MCF 10A (cell line): ENCODE measurements at regions not wholly inside any gene's neighbourhood (a gene's known extent, or its start where the extent isn't known, plus 50 kb on each side); places are given as distances from the start of the nearest gene placed in this dataset.

Source experiments
- BruUV-seq: library from RNA; stranded (reverse); fragments of 400-500 nt; replicated peaks from 2 replicates; lab custom pipeline; 2021; lab: Mats Ljungman, UMichigan
- CTCF ChIA-PET: fragments of 300-600 bp; sonication (Branson Sonifier 250); formaldehyde crosslinking; extraction: SDS; loops from one replicate; lab custom pipeline; 2021; ENCODE audit warnings: antibody characterized with exemption, inconsistent platforms; lab: Yijun Ruan, JAX
- POLR2A ChIA-PET: fragments of 300-600, 350-650 bp; sonication (Branson Sonifier 250); formaldehyde crosslinking; extraction: SDS; loops from one replicate; lab custom pipeline; 2020; ENCODE audit warnings: antibody characterized with exemption, inconsistent platforms; lab: Yijun Ruan, JAX
- DNase-seq: peaks from one replicate; pipeline ENCODE4 v3.0.0-alpha.2; 2018; ENCODE audit not compliant: unreplicated experiment
- H3K27ac Mint-ChIP-seq: one replicate; pipeline ENCODE4 v1.8.0; 2022; ENCODE audit warnings: mild to moderate bottlenecking, low read depth, mixed read lengths; ENCODE audit not compliant: unreplicated experiment
- H3K27me3 Mint-ChIP-seq: one replicate; pipeline ENCODE4 v1.8.0; 2022; ENCODE audit warnings: mixed read lengths; ENCODE audit not compliant: insufficient read depth, unreplicated experiment
- H3K36me3 Mint-ChIP-seq: one replicate; pipeline ENCODE4 v1.8.0; 2022; ENCODE audit warnings: mild to moderate bottlenecking, moderate library complexity, mixed read lengths; ENCODE audit not compliant: insufficient read depth, unreplicated experiment
- H3K4me1 Mint-ChIP-seq: one replicate; pipeline ENCODE4 v1.8.0; 2022; ENCODE audit warnings: mixed read lengths; ENCODE audit not compliant: insufficient read depth, unreplicated experiment
- H3K4me3 Mint-ChIP-seq: one replicate; pipeline ENCODE4 v1.8.0; 2022; ENCODE audit warnings: mild to moderate bottlenecking, moderate library complexity, mixed read lengths; ENCODE audit not compliant: unreplicated experiment
- H3K9me3 Mint-ChIP-seq: one replicate; pipeline ENCODE4 v1.8.0; 2022; ENCODE audit warnings: mixed read lengths; ENCODE audit not compliant: unreplicated experiment
- intact Hi-C: fragments of 100-400 bp; cut with micrococcal nuclease; formaldehyde crosslinking; loops from 2 replicates; pipeline ENCODE4 v1.14.1; 2022
- TF ChIP-seq, protein P1 (sequence below): fragments of 200-600 bp; IDR thresholded peaks from one replicate; pipeline ENCODE4 v1.8.0; 2022; ENCODE audit warnings: antibody characterized with exemption, mild to moderate bottlenecking; ENCODE audit not compliant: unreplicated experiment

DNA sequence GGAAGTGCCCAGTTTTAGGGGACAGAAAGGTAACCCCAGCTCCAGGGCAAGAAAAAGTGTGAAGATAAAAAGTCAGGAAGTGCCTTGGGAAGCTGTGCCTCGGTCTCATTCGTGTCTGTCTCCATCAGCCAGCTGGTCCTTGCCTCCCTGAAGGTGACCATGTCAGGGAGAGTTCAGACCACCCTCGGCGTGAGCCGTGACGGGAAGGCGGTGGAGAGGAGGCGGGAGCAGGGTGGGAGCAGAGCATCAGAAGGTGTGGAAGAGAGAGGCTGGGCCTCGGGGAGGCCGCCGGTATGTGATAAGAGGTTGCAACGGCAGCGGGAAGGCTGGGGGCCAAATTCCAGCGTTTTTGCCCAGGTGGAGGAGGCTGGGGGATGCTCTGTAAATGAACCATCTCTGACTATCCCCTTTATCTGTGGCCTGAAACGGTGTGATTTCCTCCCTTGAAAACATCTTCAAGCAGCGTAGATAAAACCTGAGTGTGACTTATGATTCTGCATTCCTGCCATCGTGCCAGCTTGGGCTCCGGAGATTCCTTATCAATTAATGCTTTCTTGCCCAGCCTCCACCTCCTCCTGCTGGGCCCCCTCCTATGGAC is 251.8 kb downstream of the IRF8 start:
- intact Hi-C loops = no loop called here
- CTCF ChIA-PET = no interaction called here
- no peaks in the 10 kb centered on the region for H3K36me3 Mint-ChIP-seq
- no peak overlapping the region for H3K4me3 Mint-ChIP-seq
- H3K27ac Mint-ChIP-seq = no peak overlapping the region
- no peak for DNase-seq
- TF ChIP-seq, protein P1, sequence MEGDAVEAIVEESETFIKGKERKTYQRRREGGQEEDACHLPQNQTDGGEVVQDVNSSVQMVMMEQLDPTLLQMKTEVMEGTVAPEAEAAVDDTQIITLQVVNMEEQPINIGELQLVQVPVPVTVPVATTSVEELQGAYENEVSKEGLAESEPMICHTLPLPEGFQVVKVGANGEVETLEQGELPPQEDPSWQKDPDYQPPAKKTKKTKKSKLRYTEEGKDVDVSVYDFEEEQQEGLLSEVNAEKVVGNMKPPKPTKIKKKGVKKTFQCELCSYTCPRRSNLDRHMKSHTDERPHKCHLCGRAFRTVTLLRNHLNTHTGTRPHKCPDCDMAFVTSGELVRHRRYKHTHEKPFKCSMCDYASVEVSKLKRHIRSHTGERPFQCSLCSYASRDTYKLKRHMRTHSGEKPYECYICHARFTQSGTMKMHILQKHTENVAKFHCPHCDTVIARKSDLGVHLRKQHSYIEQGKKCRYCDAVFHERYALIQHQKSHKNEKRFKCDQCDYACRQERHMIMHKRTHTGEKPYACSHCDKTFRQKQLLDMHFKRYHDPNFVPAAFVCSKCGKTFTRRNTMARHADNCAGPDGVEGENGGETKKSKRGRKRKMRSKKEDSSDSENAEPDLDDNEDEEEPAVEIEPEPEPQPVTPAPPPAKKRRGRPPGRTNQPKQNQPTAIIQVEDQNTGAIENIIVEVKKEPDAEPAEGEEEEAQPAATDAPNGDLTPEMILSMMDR = no peak
- H3K27me3 Mint-ChIP-seq = peaks cover 92% of the 10 kb centered on the region
- POLR2A ChIA-PET = no interaction called here
- no TSS peak for BruUV-seq
- H3K4me1 Mint-ChIP-seq = no peaks in the 10 kb centered on the region
- H3K9me3 Mint-ChIP-seq = no peaks in the 10 kb centered on the region

DNA sequence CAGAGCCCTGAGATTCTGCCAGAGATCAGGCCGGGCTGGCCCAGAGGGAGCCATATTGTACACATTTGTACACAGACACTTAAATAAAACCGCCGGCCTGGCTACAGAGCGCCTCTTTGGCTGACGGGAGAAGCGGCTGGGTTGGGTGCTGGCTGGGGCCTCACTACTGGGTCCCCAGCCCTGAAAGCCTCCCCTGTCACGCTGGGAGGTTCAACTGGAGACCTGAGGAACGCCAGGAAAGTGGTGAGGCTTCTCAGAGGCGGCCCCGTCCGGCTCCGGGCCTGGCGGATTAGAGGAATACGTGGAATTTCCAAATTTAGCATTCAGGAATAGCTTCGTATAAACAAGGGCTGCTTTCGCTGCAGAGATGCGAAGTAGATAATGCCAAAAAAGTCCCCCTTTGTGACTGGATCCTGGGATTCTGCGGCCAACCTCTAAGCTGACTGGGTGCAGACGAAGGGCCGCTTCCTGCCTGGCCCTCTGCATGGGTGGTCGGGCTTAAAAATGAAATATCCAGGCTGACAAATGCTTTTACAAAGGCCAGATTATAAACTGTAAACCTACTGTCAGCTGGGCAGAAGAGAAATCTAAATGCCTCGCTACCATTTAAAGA is 252.4 kb downstream of the IRF8 start:
- intact Hi-C loops = no loop called here
- Mint-ChIP-seq H3K9me3 (no peaks in the 10 kb centered on the region), H3K27ac (no peak overlapping the region), H3K36me3 (no peaks in the 10 kb centered on the region), H3K4me1 (no peaks in the 10 kb centered on the region), H3K4me3 (no peak overlapping the region), H3K27me3 (peaks cover 92% of the 10 kb centered on the region)
- TF ChIP-seq, protein P1 = no peak
- ChIA-PET POLR2A (no interaction called here), CTCF (interaction anchor here (0.7 kb wide), 1 partner anchor 125 kb away, joined by 3 read pairs; no protein-coding TSS in a partner anchor)
- DNase-seq = no peak
- no TSS peak for BruUV-seq

DNA sequence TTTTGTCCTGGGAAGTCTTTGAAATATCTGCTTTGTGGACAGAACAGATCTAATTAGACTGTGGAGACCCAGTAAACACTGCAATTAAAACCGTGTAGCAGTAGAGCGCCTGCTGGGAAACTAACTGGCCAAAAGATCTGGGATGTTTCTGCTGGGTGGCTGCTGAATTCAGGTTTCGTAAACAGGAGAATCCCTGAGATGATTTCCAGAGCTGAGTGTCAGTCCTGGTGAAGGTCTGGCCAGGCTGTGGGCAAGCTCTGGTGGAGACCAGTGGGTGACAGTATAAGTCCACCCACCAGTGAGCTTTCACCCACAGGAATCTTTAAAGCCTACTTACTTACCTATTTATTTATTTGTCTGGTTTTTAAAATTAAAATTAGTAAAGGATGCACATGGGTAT is 257.2 kb downstream of the IRF8 start:
- Mint-ChIP-seq H3K9me3 (no peaks in the 10 kb centered on the region), H3K36me3 (no peaks in the 10 kb centered on the region), H3K27me3 (peaks cover 75% of the 10 kb centered on the region), H3K27ac (no peak overlapping the region), H3K4me3 (no peak overlapping the region), H3K4me1 (no peaks in the 10 kb centered on the region)
- POLR2A ChIA-PET = no interaction called here
- no peak for DNase-seq
- CTCF ChIA-PET = no interaction called here
- no TSS peak for BruUV-seq
- TF ChIP-seq, protein P1 = no peak
- intact Hi-C loops = no loop called here

DNA sequence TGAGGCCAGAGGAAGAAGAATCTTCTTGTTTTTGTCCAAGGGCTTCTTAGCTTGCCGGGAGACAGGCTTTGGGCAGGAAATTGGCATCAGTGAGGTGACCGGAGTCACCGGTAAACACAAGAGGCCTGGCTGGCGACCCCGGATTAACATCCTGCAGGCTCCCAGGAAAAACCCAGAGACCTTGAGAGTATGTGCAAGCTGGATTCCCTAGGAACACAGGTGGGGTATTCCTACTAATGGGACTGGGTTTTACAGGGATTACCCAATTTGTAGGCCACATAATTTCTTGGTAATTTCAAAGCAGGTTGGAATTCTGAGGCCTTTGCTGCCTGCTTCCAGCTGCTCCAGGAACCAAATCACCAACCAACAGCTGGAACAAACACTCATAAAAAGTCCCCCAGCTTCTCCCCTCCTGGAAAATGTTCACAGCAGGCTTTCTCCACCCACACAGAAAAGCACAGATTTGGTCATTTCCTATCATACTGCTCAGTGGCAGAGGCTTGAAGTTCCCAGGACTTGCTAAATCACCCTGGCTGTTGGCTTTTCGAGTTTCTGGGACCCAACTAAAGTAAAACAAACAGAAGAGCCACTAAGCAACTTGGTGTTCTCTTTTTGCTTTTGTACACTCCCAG is 258.8 kb downstream of the IRF8 start:
- no peaks in the 10 kb centered on the region for H3K36me3 Mint-ChIP-seq
- H3K4me3 Mint-ChIP-seq = no peak overlapping the region
- peaks cover 61% of the 10 kb centered on the region for H3K27me3 Mint-ChIP-seq
- DNase-seq = no peak
- no peak overlapping the region for H3K27ac Mint-ChIP-seq
- no peaks in the 10 kb centered on the region for H3K9me3 Mint-ChIP-seq
- BruUV-seq = no TSS peak
- TF ChIP-seq, protein P1 = no peak
- CTCF ChIA-PET = no interaction called here
- no peaks in the 10 kb centered on the region for H3K4me1 Mint-ChIP-seq
- intact Hi-C loops = no loop called here
- POLR2A ChIA-PET = no interaction called here
